Suprapubic skin (tissue), 4 donors: ENCODE measurements at regions not wholly inside any gene's neighbourhood (a gene's known extent, or its start where the extent isn't known, plus 50 kb on each side); places are given as distances from the start of the nearest gene placed in this dataset.
"Not testable (repeated sequence)": the region's sequence is repeated elsewhere in the genome, so short reads cannot be mapped to it uniquely, and the experiment has no call there.

Experiments used
- DNase-seq, 2 donors: peaks; one replicate each; pipeline ENCODE4 v3.0.0-alpha.2; 2019; ENCODE audit warnings: low spot score in 2 of 2
- H3K27ac ChIP-seq: fragments of 200-600 bp; sonication (generic); one replicate; pipeline ENCODE4 v1.5.1; 2019
- H3K27me3 ChIP-seq: fragments of 200-600 bp; sonication (generic); one replicate; pipeline ENCODE4 v1.5.1; 2019
- H3K36me3 ChIP-seq: fragments of 200-600 bp; sonication (generic); one replicate; pipeline ENCODE4 v1.5.1; 2019
- H3K4me1 ChIP-seq: fragments of 200-600 bp; sonication (generic); one replicate; pipeline ENCODE4 v1.5.1; 2019
- H3K4me3 ChIP-seq: fragments of 200-600 bp; sonication (generic); one replicate; pipeline ENCODE4 v1.5.1; 2019; ENCODE audit warnings: mild to moderate bottlenecking
- H3K9me3 ChIP-seq: fragments of 200-600 bp; sonication (generic); one replicate; pipeline ENCODE4 v1.5.1; 2019
- EP300 ChIP-seq: sonication (generic); formaldehyde crosslinking; IDR thresholded peaks from one replicate; pipeline ENCODE4 v1.6.1; 2017; ENCODE audit warnings: antibody characterized with exemption
- POLR2A ChIP-seq, 2 donors: fragments of 450-650 bp; IDR thresholded peaks; one replicate each; pipeline ENCODE4 v1.6.1; 2017; ENCODE audit warnings: antibody characterized with exemption in 2 of 2, mild to moderate bottlenecking in 2 of 2, moderate library complexity in 2 of 2
- POLR2AphosphoS5 ChIP-seq, 3 donors: sonication (generic); formaldehyde crosslinking; IDR thresholded peaks; one replicate each; pipeline ENCODE4 v1.6.1; 2017; ENCODE audit warnings: antibody characterized with exemption in 3 of 3
- WGBS: methylation state at CpG from one replicate; pipeline ENCODE4 v1.1.5; 2018; 5-methylcytosine and 5-hydroxymethylcytosine counted together
- TF ChIP-seq, protein P1 (sequence below), 2 donors: fragments of 200-600 bp in 1 of 2; fragments of 450-650 bp in 1 of 2; sonication (generic) in 1 of 2; IDR thresholded peaks; one replicate each; pipeline ENCODE4 v1.5.1; 2016 to 2019; ENCODE audit warnings: antibody characterized with exemption in 2 of 2, mild to moderate bottlenecking in 1 of 2, moderate library complexity in 1 of 2

GRCh38 chr12:115370650-115371049, 686.7 kb upstream of the TBX3 start:
- no peaks in the 10 kb centered on the region for H3K27me3 ChIP-seq
- 67% methylated on average over 6 of the region's 6 CpGs for WGBS
- no peak overlapping the region for H3K4me3 ChIP-seq
- H3K4me1 ChIP-seq: peaks cover 4% of the 10 kb centered on the region
- H3K36me3 ChIP-seq: no peaks in the 10 kb centered on the region
- TF ChIP-seq POLR2A (IDR thresholded peaks at IDR 0.05) (no peak), POLR2AphosphoS5 (IDR thresholded peaks at IDR 0.05) (no peak), EP300 (no peak)
- TF ChIP-seq, protein P1, sequence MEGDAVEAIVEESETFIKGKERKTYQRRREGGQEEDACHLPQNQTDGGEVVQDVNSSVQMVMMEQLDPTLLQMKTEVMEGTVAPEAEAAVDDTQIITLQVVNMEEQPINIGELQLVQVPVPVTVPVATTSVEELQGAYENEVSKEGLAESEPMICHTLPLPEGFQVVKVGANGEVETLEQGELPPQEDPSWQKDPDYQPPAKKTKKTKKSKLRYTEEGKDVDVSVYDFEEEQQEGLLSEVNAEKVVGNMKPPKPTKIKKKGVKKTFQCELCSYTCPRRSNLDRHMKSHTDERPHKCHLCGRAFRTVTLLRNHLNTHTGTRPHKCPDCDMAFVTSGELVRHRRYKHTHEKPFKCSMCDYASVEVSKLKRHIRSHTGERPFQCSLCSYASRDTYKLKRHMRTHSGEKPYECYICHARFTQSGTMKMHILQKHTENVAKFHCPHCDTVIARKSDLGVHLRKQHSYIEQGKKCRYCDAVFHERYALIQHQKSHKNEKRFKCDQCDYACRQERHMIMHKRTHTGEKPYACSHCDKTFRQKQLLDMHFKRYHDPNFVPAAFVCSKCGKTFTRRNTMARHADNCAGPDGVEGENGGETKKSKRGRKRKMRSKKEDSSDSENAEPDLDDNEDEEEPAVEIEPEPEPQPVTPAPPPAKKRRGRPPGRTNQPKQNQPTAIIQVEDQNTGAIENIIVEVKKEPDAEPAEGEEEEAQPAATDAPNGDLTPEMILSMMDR (IDR thresholded peaks at IDR 0.05): no peak
- H3K27ac ChIP-seq: no peak overlapping the region
- DNase-seq: no peak
- no peaks in the 10 kb centered on the region for H3K9me3 ChIP-seq

DNA sequence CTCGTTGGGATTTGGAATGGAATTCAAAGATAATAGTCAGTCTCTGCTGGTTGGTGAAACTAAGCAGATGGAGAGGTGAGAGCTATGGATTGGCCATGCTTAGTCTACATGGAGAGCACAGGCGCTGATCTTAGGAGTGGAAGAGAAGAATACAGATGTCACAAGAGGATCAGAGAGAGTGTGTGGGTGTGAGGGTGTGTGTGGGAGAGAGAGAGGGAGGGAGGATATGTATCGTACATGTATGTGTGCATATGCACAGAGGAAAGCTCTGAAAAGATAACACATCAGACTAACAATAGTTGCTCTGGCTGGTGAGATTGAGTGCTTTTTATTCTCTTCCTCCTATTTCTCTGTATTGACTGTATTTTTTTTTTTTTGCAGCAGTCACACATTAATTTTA, 686.2 kb upstream of the TBX3 start:
- no peak for DNase-seq
- H3K4me1 ChIP-seq: no peaks in the 10 kb centered on the region
- no peak overlapping the region for H3K27ac ChIP-seq
- TF ChIP-seq, protein P1 (IDR thresholded peaks at IDR 0.05): no peak
- TF ChIP-seq EP300 (no peak), POLR2A (IDR thresholded peaks at IDR 0.05) (no peak), POLR2AphosphoS5 (IDR thresholded peaks at IDR 0.05) (no peak)
- WGBS: 81% methylated on average over 3 of the region's 3 CpGs
- H3K27me3 ChIP-seq: no peaks in the 10 kb centered on the region
- no peaks in the 10 kb centered on the region for H3K9me3 ChIP-seq
- no peaks in the 10 kb centered on the region for H3K36me3 ChIP-seq
- H3K4me3 ChIP-seq: no peak overlapping the region

GRCh38 chr12:115366277-115366676, 682.3 kb upstream of the TBX3 start:
- H3K27me3 ChIP-seq, H3K4me3 ChIP-seq, DNase-seq, H3K36me3 ChIP-seq, H3K4me1 ChIP-seq, H3K9me3 ChIP-seq, H3K27ac ChIP-seq: not testable (repeated sequence)
- WGBS: 90% methylated on average over 4 of the region's 4 CpGs

DNA sequence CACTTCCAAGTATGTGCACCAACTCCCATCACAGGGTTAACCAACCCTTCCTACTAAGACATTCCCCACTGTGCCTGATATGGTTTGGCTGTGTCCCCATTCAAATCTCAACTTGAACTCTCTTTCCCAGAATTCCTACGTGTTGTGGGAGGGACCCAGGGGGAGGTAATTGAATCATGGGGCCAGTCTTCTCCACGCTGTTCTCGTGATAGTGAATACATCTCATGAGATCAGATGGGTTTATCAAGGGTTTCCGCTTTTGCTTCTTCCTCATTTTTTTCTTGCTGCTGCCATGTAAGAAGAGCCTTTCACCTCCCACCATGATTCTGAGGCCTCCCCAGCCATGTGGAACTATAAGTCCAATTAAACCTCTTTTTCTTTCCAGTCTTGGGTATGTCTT, 681.8 kb upstream of the TBX3 start:
- not testable (repeated sequence) for H3K36me3 ChIP-seq, H3K4me3 ChIP-seq, H3K9me3 ChIP-seq, H3K4me1 ChIP-seq, H3K27me3 ChIP-seq, H3K27ac ChIP-seq, DNase-seq
- WGBS: 71% methylated on average over 4 of the region's 4 CpGs

DNA sequence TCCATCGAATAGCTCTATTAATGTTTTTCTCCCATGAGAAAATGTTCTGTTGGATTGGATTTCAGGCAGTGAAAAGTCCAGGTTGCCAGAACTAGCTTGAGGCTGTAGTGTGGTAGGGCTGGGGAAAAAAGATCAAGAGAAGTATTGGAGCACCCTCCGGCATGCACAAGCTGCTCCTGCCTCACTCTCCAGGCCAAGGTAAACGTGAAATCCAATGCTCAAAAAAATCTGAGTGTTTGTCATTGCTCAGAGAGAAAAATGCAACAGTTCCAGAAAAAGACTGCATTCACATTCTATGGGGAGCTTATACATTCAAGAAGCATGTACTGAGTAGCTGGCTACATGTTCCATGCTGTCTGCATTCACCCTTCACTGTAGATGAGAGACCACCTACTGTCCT, 680.9 kb upstream of the TBX3 start:
- TF ChIP-seq, protein P1 (IDR thresholded peaks at IDR 0.05): no peak
- TF ChIP-seq EP300: no peak
- no peak for TF ChIP-seq POLR2A (IDR thresholded peaks at IDR 0.05)
- TF ChIP-seq POLR2AphosphoS5 (IDR thresholded peaks at IDR 0.05): no peak
- Histone ChIP-seq H3K4me3 (no peak overlapping the region), H3K27me3 (no peaks in the 10 kb centered on the region), H3K4me1 (no peaks in the 10 kb centered on the region), H3K9me3 (no peaks in the 10 kb centered on the region), H3K36me3 (no peaks in the 10 kb centered on the region), H3K27ac (no peak overlapping the region)
- no peak for DNase-seq
- 50% methylated on average over 3 of the region's 3 CpGs for WGBS

DNA sequence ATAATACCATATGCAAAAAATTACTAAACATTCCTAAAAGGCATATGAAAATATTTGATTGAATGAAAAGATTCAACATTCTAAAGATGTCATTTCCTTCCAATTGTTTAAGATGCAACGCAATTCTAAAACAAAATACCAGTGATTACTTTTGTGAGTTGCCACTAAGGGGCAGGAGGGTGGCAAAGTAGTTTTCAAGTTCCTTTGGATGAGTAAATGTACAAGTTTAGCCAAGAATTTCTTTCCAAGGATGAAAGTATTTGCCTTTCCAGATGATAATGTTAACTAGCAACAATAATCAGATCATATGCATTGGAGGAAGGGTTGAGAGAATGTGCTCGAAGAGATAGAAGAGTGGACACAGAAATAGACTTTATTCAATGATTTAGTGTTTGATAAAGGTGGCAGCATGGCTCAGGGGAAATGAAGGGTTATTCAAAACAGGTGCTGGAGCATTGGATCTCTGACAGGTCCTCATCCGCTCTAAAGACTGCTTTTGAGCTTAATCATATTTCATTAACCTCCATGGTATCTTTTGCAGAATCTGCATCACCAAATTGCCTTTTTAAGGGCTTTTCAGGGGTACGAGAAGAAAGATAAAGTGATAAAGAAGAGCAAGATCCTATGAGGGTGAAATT, 678.5 kb upstream of the TBX3 start:
- Histone ChIP-seq H3K4me3 (no peak overlapping the region), H3K9me3 (no peaks in the 10 kb centered on the region), H3K27ac (no peak overlapping the region), H3K4me1 (no peaks in the 10 kb centered on the region), H3K27me3 (no peaks in the 10 kb centered on the region), H3K36me3 (no peaks in the 10 kb centered on the region)
- WGBS: 44% methylated on average over 4 of the region's 4 CpGs
- TF ChIP-seq, protein P1 (IDR thresholded peaks at IDR 0.05): no peak
- TF ChIP-seq EP300: no peak
- no peak for TF ChIP-seq POLR2A (IDR thresholded peaks at IDR 0.05)
- no peak for TF ChIP-seq POLR2AphosphoS5 (IDR thresholded peaks at IDR 0.05)
- no peak for DNase-seq
